GM20000 (cell line): ENCODE measurements at regions not wholly inside any gene's neighbourhood (a gene's known extent, or its start where the extent isn't known, plus 50 kb on each side); places are given as distances from the start of the nearest gene placed in this dataset.

ENCODE experiments used
- DNase-seq: peaks from one replicate; pipeline ENCODE4 v3.0.0; 2012; ENCODE audit warnings: low spot score
- CTCF ChIP-seq: IDR thresholded peaks from 2 replicates; pipeline ENCODE4 v1.5.1; 2012; ENCODE audit warnings: mild to moderate bottlenecking, control low read depth; ENCODE audit errors: extremely low read depth, missing control alignments

- no peak for DNase-seq
- no peak for TF ChIP-seq CTCF
Measured at GRCh38 chr13:76684336-76684735, 201.9 kb downstream of the KCTD12 start.

GRCh38 chr13:76683854-76684253, 202.4 kb downstream of the KCTD12 start:
- TF ChIP-seq CTCF: no peak
- no peak for DNase-seq

- no peak for TF ChIP-seq CTCF
- no peak for DNase-seq
Measured at GRCh38 chr13:76683168-76683567, 203.0 kb downstream of the KCTD12 start.

GRCh38 chr13:76680112-76680511, 206.1 kb downstream of the KCTD12 start:
- no peak for DNase-seq
- TF ChIP-seq CTCF: no peak

- TF ChIP-seq CTCF: no peak
- DNase-seq: no peak
Measured at GRCh38 chr13:76677043-76677442, 209.2 kb downstream of the KCTD12 start.

- DNase-seq: no peak
- no peak for TF ChIP-seq CTCF
Measured at GRCh38 chr13:76672420-76672819, 213.8 kb downstream of the KCTD12 start.

GRCh38 chr13:76668716-76669115, 217.5 kb downstream of the KCTD12 start:
- TF ChIP-seq CTCF: no peak
- DNase-seq: no peak
